CD4-positive, CD25-positive, alpha-beta regulatory T cell (primary cell): ENCODE measurements at regions not wholly inside any gene's neighbourhood (a gene's known extent, or its start where the extent isn't known, plus 50 kb on each side); places are given as distances from the start of the nearest gene placed in this dataset.

Experiments used
- ATAC-seq, 2 donors: fragments of 150-1000 bp; cut with Tn5 transposase; one replicate each; pipeline ENCODE4 v1.10.0; 2021; ENCODE audit warnings: low read depth in 2 of 2, moderate number of reproducible peaks in 2 of 2, moderate library complexity in 1 of 2
- DNase-seq, 3 donors: peaks; one replicate each; pipeline versions ENCODE4 v3.0.0 to v3.0.0-alpha.2; 2012 to 2022; ENCODE audit warnings: mixed read lengths in 1 of 3
- H3K27ac ChIP-seq: one replicate; pipeline ENCODE4 v1.7.0; 2013; ENCODE audit warnings: mild to moderate bottlenecking, low read length; ENCODE audit not compliant: insufficient read depth, poor library complexity, severe bottlenecking
- H3K27me3 ChIP-seq: one replicate; pipeline ENCODE4 v1.7.0; 2013; ENCODE audit warnings: low read length; ENCODE audit not compliant: control insufficient read depth, insufficient read depth
- H3K36me3 ChIP-seq: one replicate; pipeline ENCODE4 v1.7.0; 2013; ENCODE audit warnings: mild to moderate bottlenecking, low read length, moderate library complexity; ENCODE audit not compliant: control insufficient read depth, insufficient read depth
- H3K4me1 ChIP-seq: 2 replicates; pipeline ENCODE4 v1.7.0; 2013; ENCODE audit warnings: mild to moderate bottlenecking, low read length; ENCODE audit not compliant: insufficient read depth, control insufficient read depth, poor library complexity, severe bottlenecking
- H3K4me3 ChIP-seq: one replicate; pipeline ENCODE4 v1.7.0; 2013; ENCODE audit warnings: low read depth, mild to moderate bottlenecking, low read length, moderate library complexity
- H3K9me3 ChIP-seq, 2 experiments: 1 replicate in 1 of 2; 2 replicates in 1 of 2; pipeline ENCODE4 v1.7.0; 2013; ENCODE audit warnings: low read length in 2 of 2, mild to moderate bottlenecking in 1 of 2, moderate library complexity in 1 of 2; ENCODE audit not compliant: control insufficient read depth in 2 of 2
- H3K27ac Mint-ChIP-seq, 3 donors: one replicate each; pipeline ENCODE4 v1.8.0; 2020 to 2022; ENCODE audit warnings: mild to moderate bottlenecking in 3 of 3, mixed read lengths in 3 of 3, moderate library complexity in 2 of 3
- H3K27me3 Mint-ChIP-seq: one replicate; pipeline ENCODE4 v1.8.0; 2022; ENCODE audit warnings: mild to moderate bottlenecking, mixed read lengths
- H3K36me3 Mint-ChIP-seq: one replicate; pipeline ENCODE4 v1.8.0; 2020; ENCODE audit warnings: mixed read lengths
- H3K4me1 Mint-ChIP-seq, 4 donors: one replicate each; pipeline ENCODE4 v1.8.0; 2020 to 2022; ENCODE audit warnings: mixed read lengths in 4 of 4, mild to moderate bottlenecking in 1 of 4
- H3K4me3 Mint-ChIP-seq, 4 donors: one replicate each; pipeline ENCODE4 v1.8.0; 2020 to 2022; ENCODE audit warnings: mild to moderate bottlenecking in 4 of 4, mixed read lengths in 4 of 4, moderate library complexity in 3 of 4
- H3K9me3 Mint-ChIP-seq, 7 donors: one replicate each; pipeline ENCODE4 v1.8.0; 2020 to 2022; ENCODE audit warnings: mixed read lengths in 7 of 7, mild to moderate bottlenecking in 3 of 7, moderate library complexity in 2 of 7

GRCh38 chr6:53744321-53744720 is 50.5 kb upstream of the LRRC1 start:
- DNase-seq (no peak), ATAC-seq (no peak)
- Histone ChIP-seq H3K4me3 (no peak overlapping the region), H3K4me1 (no peaks in the 10 kb centered on the region), H3K27ac (no peak overlapping the region), H3K27me3 (peaks cover 1% of the 10 kb centered on the region), H3K9me3 (no peaks in the 10 kb centered on the region), H3K36me3 (no peaks in the 10 kb centered on the region)
- no peak overlapping the region for H3K27ac Mint-ChIP-seq
- peaks cover 0 to 3% (median 0%) of the 10 kb centered on the region in 7 donors for H3K9me3 Mint-ChIP-seq
- peaks cover 5% of the 10 kb centered on the region for H3K27me3 Mint-ChIP-seq
- no peak overlapping the region for H3K4me3 Mint-ChIP-seq
- H3K36me3 Mint-ChIP-seq = no peaks in the 10 kb centered on the region
- H3K4me1 Mint-ChIP-seq = peaks cover 4 to 11% (median 9%) of the 10 kb centered on the region in 4 donors

- Histone ChIP-seq H3K4me3 (peak overlapping the region; percentile 37), H3K4me1 (no peaks in the 10 kb centered on the region), H3K27ac (no peak overlapping the region), H3K27me3 (peaks cover 8% of the 10 kb centered on the region), H3K9me3 (no peaks in the 10 kb centered on the region), H3K36me3 (no peaks in the 10 kb centered on the region)
- H3K36me3 Mint-ChIP-seq = no peaks in the 10 kb centered on the region
- DNase-seq (peak in 1 of 3 donors; percentile 79), ATAC-seq (peak; percentile 52 to 63)
- peaks cover 0 to 3% (median 0%) of the 10 kb centered on the region in 7 donors for H3K9me3 Mint-ChIP-seq
- peaks cover 4 to 11% (median 9%) of the 10 kb centered on the region in 4 donors for H3K4me1 Mint-ChIP-seq
- no peak overlapping the region for H3K27ac Mint-ChIP-seq
- H3K27me3 Mint-ChIP-seq = peaks cover 16% of the 10 kb centered on the region
- H3K4me3 Mint-ChIP-seq = peak overlapping the region in 2 of 4 donors; percentile 22 to 35
These were observed 53.6 kb upstream of the LRRC1 start for GRCh38 chr6:53741034-53741823.

- Histone ChIP-seq H3K36me3 (no peaks in the 10 kb centered on the region), H3K27me3 (peaks cover 11% of the 10 kb centered on the region), H3K4me3 (no peak overlapping the region), H3K4me1 (peaks cover 10% of the 10 kb centered on the region), H3K27ac (no peak overlapping the region), H3K9me3 (no peaks in the 10 kb centered on the region)
- Mint-ChIP-seq H3K4me1 (peaks cover 14 to 24% (median 15%) of the 10 kb centered on the region in 4 donors), H3K27me3 (peaks cover 36% of the 10 kb centered on the region), H3K36me3 (no peaks in the 10 kb centered on the region), H3K4me3 (no peak overlapping the region), H3K9me3 (no peaks in the 10 kb centered on the region), H3K27ac (no peak overlapping the region)
- DNase-seq (no peak), ATAC-seq (no peak)
These were observed 57.1 kb upstream of the LRRC1 start for GRCh38 chr6:53737746-53738145.

GRCh38 chr6:53735896-53736295 is 58.9 kb upstream of the LRRC1 start:
- no peaks in the 10 kb centered on the region for H3K9me3 Mint-ChIP-seq
- peaks cover 6 to 20% (median 9%) of the 10 kb centered on the region in 4 donors for H3K4me1 Mint-ChIP-seq
- peaks cover 40% of the 10 kb centered on the region for H3K27me3 Mint-ChIP-seq
- Histone ChIP-seq H3K4me1 (peaks cover 10% of the 10 kb centered on the region), H3K27ac (no peak overlapping the region), H3K36me3 (no peaks in the 10 kb centered on the region), H3K27me3 (peaks cover 10% of the 10 kb centered on the region), H3K4me3 (no peak overlapping the region), H3K9me3 (no peaks in the 10 kb centered on the region)
- no peak overlapping the region for H3K27ac Mint-ChIP-seq
- H3K4me3 Mint-ChIP-seq = no peak overlapping the region
- H3K36me3 Mint-ChIP-seq = no peaks in the 10 kb centered on the region
- peak in 1 of 3 donors; percentile 22 for DNase-seq
- ATAC-seq = no peak

- Mint-ChIP-seq H3K9me3 (no peaks in the 10 kb centered on the region), H3K4me3 (no peak overlapping the region), H3K27me3 (peaks cover 40% of the 10 kb centered on the region), H3K27ac (no peak overlapping the region), H3K4me1 (peaks cover 5 to 19% (median 9%) of the 10 kb centered on the region in 4 donors), H3K36me3 (no peaks in the 10 kb centered on the region)
- H3K4me1 ChIP-seq = peaks cover 10% of the 10 kb centered on the region
- H3K27me3 ChIP-seq = peaks cover 10% of the 10 kb centered on the region
- no peaks in the 10 kb centered on the region for H3K9me3 ChIP-seq
- H3K36me3 ChIP-seq = no peaks in the 10 kb centered on the region
- DNase-seq = peak in 1 of 3 donors; percentile 27
- H3K27ac ChIP-seq = no peak overlapping the region
- no peak for ATAC-seq
- H3K4me3 ChIP-seq = no peak overlapping the region
These were observed 60.1 kb upstream of the LRRC1 start for GRCh38 chr6:53734473-53735299.

GRCh38 chr6:53731866-53732636 is 62.8 kb upstream of the LRRC1 start:
- no peak overlapping the region for H3K4me3 ChIP-seq
- no peak overlapping the region for H3K27ac Mint-ChIP-seq
- ATAC-seq = no peak
- peaks cover 10% of the 10 kb centered on the region for H3K4me1 ChIP-seq
- no peaks in the 10 kb centered on the region for H3K36me3 ChIP-seq
- peaks cover 5 to 28% (median 9%) of the 10 kb centered on the region in 4 donors for H3K4me1 Mint-ChIP-seq
- no peaks in the 10 kb centered on the region for H3K9me3 Mint-ChIP-seq
- peaks cover 3% of the 10 kb centered on the region for H3K27me3 ChIP-seq
- H3K36me3 Mint-ChIP-seq = no peaks in the 10 kb centered on the region
- no peak for DNase-seq
- H3K27me3 Mint-ChIP-seq = peaks cover 29% of the 10 kb centered on the region
- no peak overlapping the region for H3K4me3 Mint-ChIP-seq
- no peaks in the 10 kb centered on the region for H3K9me3 ChIP-seq
- no peak overlapping the region for H3K27ac ChIP-seq

GRCh38 chr6:53730767-53731166 is 64.0 kb upstream of the LRRC1 start:
- DNase-seq (no peak), ATAC-seq (no peak)
- peaks cover 28% of the 10 kb centered on the region for H3K27me3 Mint-ChIP-seq
- Histone ChIP-seq H3K36me3 (no peaks in the 10 kb centered on the region), H3K27me3 (peaks cover 5% of the 10 kb centered on the region), H3K4me1 (peaks cover 7% of the 10 kb centered on the region), H3K4me3 (no peak overlapping the region), H3K27ac (no peak overlapping the region), H3K9me3 (no peaks in the 10 kb centered on the region)
- H3K36me3 Mint-ChIP-seq = no peaks in the 10 kb centered on the region
- no peak overlapping the region for H3K27ac Mint-ChIP-seq
- no peak overlapping the region for H3K4me3 Mint-ChIP-seq
- H3K9me3 Mint-ChIP-seq = no peaks in the 10 kb centered on the region
- peaks cover 6 to 24% (median 7%) of the 10 kb centered on the region in 4 donors for H3K4me1 Mint-ChIP-seq
